GM19468 (cell line): ENCODE measurements at regions not wholly inside any gene's neighbourhood (a gene's known extent, or its start where the extent isn't known, plus 50 kb on each side); places are given as distances from the start of the nearest gene placed in this dataset.
"Not testable (repeated sequence)": the region's sequence is repeated elsewhere in the genome, so short reads cannot be mapped to it uniquely, and the experiment has no call there.

Experiments used
- ATAC-seq: cut with Tn5 transposase; IDR thresholded peaks from one replicate; pipeline ENCODE4 v1.9.1; 2021; ENCODE audit warnings: mild to moderate bottlenecking, moderate library complexity, moderate number of reproducible peaks; ENCODE audit not compliant: unreplicated experiment; ENCODE audit errors: extremely low read depth

DNA sequence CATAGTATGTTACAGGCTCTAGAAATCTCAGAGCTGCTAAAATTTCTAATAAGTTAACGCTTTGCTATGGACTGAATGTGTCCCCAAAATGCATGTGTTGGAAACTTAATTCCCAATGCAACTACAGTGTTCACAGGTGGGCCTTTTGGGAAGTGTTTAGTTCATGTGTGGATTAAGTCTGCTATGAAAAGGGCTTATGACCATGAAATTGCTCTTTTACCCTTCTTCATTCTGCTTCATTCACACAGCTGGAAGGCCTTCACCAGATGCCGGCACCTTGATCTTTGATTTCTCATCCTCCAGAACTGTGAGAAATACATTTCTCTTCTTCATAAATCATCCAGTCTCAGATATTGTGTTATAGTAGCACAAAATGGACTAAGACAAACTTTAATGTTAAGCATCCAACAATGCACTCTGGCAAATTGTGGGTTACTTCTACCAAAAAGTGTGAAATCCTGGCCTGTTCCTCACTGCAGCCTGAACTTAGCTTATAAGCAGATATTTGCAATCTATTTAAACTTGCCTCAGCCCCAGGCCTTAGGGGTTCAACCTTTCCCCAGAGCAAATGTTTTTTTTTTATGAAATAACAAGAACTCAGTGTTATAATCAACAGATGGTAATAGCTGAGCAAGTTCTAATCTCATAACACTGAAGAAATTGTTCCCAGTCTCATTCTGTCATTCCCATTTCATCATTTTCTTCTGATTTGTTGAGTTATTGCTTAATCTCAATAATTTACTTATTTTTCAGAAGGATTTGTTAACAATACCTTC lies 523.6 kb downstream of the KIF20B start:
- no peak for ATAC-seq

DNA sequence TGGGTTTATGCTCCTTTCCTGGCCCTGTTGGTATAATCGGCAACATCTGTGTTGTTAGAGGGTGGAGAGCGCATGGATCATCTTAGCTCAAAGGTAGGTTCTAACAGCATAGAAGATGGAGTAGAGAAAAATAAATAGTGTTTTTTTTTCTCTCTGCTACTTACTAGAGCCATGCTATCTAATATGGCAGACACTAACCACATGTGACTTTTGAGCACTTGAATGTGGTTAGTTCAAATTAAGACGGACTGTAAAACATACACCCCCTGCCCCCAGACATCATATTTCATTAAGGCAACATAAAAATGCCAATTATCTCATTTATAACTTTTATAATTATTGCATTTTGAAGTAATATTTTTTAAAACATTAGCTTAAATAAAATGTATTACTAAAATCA lies 525.1 kb downstream of the KIF20B start:
- ATAC-seq, result no peak

DNA sequence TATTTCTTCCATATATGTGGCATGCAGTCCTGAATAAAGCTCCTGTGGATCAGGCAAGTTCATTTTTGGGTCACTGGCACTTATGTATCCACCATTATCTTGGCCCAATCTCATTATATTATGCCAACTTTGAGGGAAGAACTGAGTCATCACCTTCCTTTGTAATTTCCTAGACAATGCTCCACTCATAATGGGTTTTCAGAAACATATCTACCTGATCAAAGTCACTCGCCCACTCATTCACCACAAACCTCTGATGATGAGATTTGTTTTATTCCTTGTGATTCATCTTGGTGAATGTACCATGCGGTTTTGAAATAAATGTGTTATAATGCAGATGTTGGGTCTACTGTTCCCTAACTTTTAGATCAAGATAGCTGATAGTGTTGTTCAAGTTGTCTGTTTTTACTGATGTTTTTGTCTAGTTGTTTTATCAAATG lies 525.8 kb downstream of the KIF20B start:
- ATAC-seq, result no peak

DNA sequence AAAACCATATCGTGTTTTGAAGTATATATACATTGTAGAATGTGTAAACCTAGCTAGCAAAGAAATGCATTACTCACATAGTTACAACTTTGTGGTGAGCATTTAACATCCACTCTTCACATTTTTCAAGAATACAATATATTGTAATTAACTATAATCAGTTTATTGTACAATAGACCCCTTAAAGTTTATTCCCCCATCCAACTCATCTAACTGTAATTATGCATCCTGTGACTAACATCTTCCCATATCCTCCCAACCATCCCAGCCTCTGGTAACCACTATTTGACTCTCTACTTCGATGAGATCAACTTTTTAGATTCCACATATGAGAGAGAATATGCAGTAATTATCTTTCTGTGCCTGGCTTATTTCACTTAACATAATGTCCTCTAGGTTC lies 526.4 kb downstream of the KIF20B start:
- no peak for ATAC-seq

DNA sequence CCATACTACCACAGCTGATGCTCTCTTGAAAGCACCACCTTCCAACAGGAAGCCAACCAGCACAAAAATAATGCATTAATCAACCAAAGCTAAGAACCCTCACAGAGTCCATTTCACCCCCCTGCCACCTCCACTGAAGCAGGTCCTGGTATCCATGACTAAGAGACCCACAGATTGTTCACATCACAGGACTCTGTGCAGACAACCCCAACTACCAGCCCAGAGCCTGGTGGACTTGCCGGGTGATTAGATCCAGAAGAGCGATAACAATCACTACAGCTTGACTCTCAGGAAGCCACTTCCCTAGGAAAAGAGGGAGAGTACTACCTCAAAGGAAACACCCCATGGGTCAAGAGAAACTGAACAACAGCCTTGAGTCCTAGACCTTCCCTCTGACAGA lies 528.1 kb downstream of the KIF20B start:
- ATAC-seq, result no peak

DNA sequence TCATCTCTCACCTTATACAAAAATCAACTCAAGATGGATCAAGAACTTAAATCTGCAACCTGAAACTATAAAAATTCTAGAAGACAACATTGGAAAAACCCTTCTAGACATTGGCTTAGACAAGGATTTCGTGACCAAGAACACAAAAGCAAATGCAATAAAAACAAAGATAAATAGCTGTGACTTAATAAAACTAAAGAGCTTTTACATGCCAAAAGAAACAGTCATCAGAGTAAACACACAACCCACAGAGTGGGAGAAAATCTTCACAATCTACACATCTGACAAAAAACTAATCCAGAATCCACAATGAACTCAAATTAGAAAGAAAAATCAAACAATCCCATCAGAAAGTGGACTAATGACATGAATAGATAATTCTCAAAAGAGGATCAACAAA lies 532.4 kb downstream of the KIF20B start:
- not testable (repeated sequence) for ATAC-seq

DNA sequence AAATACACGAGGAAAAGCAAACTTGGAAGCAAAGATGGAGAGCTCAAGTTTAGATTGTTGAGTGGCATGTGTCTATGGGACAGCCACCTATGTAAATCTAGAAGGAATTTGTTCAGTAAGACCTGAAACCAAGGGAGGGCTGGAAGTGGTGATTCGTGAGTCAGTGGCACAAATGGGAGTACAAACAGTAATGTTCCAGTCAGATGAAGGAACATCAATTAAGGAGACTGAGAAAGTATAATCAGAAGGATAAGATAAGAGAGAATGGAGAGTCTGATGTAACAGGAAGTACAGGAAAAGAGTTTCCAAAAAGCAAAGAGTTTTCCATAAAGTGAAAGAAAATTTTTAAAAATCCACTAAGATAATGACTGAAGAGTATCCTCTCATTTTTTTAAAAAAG lies 544.2 kb downstream of the KIF20B start:
- ATAC-seq, result no peak

DNA sequence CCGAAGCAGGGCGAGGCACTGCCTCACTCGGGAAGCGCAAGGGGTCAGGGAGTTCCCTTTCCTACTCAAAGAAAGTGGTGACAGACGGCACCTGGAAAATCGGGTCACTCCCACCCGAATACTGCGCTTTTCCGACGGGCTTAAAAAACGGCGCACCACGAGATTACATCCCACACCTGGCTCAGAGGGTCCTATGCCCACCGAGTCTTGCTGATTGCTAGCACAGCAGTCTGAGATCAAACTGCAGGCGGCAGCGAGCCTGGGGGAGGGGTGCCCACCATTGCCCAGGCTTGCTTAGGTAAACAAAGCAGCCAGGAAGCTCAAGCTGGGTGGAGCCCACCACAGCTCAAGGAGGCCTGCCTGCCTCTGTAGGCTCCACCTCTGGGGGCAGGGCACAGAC lies 549.4 kb downstream of the KIF20B start:
- not testable (repeated sequence) for ATAC-seq

DNA sequence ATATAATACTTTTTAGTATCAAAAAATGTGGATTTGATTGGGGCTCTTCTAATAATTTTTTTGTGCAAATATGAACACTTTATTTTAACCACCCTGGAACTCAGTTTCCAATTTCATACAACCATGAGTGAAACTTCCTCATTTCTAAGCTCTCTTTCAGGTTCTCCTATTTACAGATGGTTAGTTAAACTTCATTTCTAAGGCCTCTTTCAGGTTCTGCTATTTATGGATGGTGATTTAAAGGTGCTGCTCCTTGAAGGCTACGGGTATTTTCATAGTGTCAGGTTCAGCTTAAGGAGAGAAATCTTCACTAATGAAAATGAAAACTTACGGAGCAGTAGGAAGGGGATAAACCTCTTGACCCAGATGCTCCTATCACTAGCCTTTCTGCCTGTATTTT lies 568.3 kb downstream of the KIF20B start:
- ATAC-seq, result no peak

DNA sequence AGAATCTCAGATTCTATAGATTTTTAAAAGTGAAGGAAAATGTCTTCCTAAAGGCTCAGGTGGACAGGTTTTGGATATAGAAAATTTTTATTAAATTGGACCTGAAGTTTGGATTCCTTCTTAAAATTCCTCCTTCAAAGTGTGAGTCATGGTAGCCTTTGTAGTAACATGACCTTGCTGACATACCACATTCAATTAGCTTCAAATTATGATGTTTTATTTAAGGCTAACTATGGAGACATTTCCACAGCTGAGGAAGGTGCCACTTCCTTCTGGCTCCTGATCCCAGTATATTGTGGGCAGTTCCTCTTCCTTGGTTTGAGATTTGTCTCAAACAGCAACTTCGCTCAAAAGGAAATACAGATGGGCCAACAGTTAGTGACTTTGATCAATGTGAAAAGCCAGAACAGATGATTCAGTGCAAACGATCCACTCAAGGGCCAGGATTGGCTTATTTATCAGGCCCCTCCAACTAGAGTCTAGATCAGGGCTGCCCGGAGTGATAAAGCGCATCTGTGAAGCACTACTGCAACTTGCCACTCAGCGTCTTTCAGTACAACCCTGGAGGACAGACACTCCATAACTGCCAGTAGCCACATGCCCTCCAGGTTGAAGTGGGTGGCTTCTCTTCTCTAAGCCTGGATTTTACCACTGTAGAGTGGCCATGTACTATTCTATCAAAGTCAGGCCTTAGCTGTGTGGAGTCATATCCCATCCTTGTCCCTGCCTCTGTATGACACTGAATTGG lies 573.5 kb downstream of the KIF20B start:
- no peak for ATAC-seq

DNA sequence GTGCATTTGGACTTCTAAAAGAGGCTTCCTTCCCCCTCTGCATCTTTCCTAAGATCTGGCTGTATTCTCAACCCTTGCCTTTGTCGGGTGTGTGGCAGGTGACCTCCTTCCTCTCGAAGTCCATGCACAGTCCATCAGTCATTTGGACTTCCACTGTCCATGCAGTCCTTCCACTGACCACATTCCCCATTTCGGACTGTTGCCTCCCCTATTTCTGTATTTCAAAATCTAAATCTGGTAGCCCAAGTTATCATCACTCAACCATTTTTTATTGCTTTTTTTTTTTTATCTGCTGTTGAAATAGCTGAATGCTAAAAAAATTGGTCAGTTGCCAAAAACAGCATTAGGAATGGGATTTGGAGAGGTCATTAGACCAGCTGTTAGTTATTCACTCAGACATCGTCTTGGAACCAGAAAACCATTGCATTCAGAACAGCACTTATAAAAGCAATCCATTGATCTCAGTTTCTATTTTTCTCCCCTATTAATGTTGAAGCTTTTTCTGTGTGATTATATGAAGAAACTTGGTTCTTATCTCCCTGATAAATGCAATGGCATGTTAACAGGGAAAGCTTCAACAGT lies 575.6 kb downstream of the KIF20B start:
- no peak for ATAC-seq

DNA sequence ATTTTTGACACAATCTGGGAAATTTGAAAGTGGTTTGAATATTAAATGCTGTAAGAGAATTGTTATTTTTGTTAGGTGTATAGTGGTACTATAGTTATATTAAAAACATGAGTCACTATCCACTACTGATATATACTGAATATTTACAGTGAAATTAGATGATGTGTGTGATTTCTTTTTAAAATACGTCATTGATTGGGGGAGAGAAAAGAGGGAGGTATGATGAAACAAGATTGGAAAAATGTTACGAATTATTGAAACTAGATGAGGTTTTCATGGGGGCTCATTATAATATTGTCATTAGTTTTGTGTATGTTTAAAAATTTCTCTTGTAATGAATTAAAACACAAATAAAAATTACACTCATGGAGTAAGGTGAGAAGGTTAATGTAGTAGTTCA lies 571.4 kb downstream of the HTR7 start:
- ATAC-seq, result no peak

DNA sequence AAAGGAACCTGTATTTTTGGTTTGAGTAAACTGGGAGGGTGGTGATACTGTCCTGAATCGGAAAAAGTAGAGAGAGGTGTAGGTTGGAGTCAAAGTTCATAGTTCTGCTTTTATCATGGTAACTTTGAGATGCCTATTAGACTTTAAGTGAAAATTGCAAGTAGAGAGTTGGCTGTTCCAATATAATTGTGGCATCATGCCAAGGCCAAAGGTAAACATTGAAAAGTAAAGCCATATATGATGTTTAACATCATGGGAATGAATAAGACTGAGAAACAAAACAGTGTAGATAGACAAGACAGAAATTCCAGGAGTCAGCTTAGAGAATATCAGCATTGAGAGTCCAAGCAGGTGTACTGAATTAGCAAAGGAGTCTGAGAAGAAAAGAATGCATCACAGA lies 570.9 kb downstream of the HTR7 start:
- ATAC-seq, result no peak

DNA sequence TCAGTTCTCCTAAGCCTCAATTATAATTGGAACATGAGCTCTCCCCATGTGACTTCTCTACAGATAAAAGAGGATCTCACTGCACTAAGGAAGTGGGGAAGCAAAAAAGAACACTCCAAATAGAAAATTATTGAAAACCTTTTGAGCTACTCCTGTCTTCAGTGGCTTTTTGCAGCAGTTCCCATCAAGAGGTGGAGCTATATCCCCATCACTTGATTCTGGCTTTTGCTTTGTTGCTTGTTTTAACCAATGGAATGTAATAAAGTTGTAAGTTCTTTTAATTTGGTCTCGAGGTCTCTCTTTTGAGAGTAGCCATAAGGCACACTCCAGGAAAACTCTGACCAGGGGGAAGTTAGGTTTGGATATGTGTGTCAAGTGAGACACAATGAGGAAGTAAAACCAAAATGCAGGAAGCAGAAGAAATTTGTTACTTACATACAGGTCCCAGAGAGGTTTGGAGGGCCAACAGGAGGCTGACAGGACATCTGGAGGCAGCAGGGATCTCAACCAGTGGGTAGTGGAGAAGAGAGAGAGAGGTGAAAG lies 569.4 kb downstream of the HTR7 start:
- ATAC-seq, result no peak

DNA sequence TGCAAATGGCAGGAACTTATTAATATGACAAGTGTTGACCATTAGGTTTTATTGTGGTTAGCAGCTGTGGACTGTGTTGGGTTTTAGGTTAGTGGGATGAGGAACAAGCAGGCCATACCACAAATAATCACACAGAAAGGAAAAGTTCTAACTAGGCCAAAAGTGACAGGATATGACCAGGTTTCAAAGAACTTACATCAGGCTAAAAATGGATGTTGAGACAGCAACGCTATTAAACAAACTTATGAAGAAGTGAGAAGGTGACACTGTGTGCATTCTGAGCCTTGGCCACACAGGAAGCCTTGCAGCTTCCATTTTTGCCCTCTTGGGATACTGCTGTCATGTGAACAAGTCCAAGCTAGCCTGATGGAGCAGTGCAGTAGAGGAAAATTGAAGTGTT lies 568.8 kb downstream of the HTR7 start:
- ATAC-seq, result no peak

DNA sequence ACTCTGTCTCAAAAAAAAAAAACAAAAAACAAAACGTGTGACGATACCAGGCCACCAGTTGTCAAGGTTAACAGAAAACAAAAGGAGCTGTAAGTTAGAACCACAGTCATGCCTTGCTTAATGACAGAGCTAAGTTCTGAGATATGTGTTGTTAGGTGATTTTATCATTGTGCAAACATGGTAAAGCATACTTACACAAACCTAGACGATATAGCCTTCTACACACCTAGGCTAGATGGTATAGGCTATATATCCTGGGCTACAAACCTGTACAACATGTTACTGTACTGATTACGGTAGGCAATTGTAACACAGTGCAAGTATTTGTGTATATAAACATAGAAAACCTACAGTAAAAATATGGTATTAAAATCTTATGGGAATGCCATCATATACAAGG lies 564.2 kb downstream of the HTR7 start:
- no peak for ATAC-seq

DNA sequence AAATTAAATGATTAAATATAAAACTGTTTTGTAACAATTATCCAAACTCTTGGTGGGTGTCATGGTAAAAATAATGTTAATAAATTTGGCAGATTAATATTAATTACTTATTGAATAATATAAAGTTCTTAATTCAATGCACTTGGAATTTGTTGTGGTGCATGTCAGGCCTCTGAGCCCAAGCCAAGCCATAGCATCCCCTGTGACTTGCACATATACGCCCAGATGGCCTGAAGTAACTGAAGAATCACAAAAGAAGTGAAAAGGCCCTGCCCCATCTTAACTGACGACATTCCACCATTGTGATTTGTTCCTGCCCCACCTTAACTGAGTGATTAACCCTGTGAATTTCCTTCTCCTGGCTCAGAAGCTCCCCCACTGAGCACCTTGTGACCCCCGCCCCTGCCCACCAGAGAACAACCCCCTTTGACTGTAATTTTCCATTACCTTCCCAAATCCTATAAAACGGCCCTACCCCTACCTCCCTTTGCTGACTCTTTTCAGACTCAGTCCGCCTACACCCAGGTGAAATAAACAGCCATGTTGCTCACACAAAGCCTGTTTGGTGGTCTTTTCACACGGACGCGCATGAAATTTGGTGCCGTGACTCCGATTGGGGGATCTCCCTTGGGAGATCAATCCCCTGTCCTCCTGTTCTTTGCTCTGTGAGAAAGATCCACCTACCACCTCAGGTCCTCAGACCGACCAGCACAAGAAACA lies 562.9 kb downstream of the HTR7 start:
- not testable (repeated sequence) for ATAC-seq

DNA sequence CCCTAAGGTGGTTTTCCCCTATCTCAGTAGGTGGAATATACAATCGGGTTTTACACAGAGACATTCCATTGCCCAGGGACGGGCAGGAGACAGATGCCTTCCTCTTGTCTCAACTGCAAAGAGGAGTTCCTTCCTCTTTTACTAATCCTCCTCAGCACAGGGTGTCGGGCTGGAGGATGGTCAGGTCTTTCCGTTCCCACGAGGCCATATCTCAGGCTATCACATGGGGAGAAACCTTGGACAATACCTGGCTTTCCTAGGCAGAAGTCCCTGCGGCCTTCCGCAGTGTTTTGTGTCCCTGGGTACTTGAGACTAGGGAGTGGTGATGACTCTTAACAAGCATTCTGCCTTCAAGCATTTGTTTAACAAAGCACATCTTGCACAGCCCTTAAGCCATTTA lies 555.8 kb downstream of the HTR7 start:
- ATAC-seq, result not testable (repeated sequence)

DNA sequence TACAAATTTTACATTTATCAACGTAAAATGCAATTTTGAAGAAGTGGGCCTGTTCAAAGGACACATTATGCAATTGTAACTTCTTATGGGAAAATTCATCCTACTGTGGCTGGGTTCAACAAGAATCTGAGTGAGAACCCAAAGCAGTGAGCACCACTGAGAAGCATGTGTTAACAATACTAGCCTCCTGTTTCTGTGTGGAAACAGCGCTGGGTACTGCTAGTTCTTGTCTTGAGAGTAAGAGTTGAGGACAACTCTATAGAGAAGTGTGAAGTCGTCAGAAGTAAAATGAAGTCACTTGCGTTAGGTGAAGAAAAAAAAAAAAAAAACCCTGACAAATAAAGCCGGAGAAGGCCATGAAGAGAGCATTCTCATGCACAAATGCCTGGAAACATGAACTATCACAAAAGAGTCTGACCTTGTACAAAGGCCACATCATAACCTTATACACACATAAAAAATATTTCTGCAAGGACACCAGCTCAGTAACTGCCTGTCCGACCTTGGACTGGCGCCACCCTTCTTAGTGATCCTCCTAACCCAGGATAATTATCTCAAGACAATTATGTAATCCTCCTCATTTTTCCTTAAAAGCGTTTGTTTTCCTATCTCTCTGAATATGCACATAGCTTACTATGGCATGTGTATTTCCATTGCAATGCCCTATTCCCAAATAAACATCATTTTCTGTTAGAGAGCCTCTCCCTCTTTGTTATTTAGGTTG lies 554.9 kb downstream of the HTR7 start:
- no peak for ATAC-seq

DNA sequence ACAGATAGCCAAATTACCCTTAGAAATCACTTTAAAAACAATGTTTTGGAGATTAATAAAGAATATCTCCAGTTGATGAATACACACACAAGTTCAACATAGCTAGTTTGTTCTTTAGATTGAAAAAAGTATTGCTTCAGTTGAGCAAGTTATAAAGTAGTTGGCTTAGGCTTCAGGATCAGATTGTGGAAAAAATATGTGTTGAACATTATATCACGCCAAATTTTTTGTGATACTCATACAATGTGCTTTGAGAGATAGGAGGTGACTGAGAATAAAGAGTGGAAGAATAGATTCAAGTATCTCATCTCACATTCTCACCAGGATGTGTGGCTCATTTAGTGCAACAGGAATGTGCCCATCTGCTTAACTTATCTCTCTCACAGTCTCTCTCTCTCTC lies 553.3 kb downstream of the HTR7 start:
- no peak for ATAC-seq
